Sigmoid colon (tissue), 6 donors: ENCODE measurements at regions not wholly inside any gene's neighbourhood (a gene's known extent, or its start where the extent isn't known, plus 50 kb on each side); places are given as distances from the start of the nearest gene placed in this dataset.
"Not testable (repeated sequence)": the region's sequence is repeated elsewhere in the genome, so short reads cannot be mapped to it uniquely, and the experiment has no call there.

Source experiments
- DNase-seq: peaks from one replicate; pipeline ENCODE4 v3.0.0-alpha.2; 2019
- H3K27ac ChIP-seq, 4 donors: fragments of 200-600 bp; sonication (generic); one replicate each; pipeline ENCODE4 v1.5.1; 2016 to 2019; ENCODE audit warnings: mild to moderate bottlenecking in 1 of 4
- H3K27me3 ChIP-seq, 3 donors: fragments of 200-600 bp; sonication (generic); one replicate each; pipeline ENCODE4 v1.5.1; 2019; ENCODE audit warnings: mild to moderate bottlenecking in 1 of 3
- H3K36me3 ChIP-seq, 4 donors: fragments of 200-600 bp; sonication (generic); one replicate each; pipeline ENCODE4 v1.5.1; 2016 to 2019
- H3K4me1 ChIP-seq, 4 donors: fragments of 200-600 bp; sonication (generic); one replicate each; pipeline ENCODE4 v1.5.1; 2017 to 2019
- H3K4me3 ChIP-seq, 4 donors: fragments of 200-600 bp; sonication (generic); one replicate each; pipeline ENCODE4 v1.5.1; 2017 to 2019; ENCODE audit warnings: mild to moderate bottlenecking in 2 of 4, moderate library complexity in 1 of 4
- H3K9me3 ChIP-seq, 4 donors: fragments of 200-600 bp in 3 of 4; sonication (generic) in 3 of 4; one replicate each; pipeline versions ENCODE4 v1.5.1 to v1.6.1; 2013 to 2019
- WGBS, 2 donors: extraction: QIAGEN DNeasy Blood & Tissue Kit; methylation state at CpG; one replicate each; pipeline ENCODE4 v1.1.7; 2013; 5-methylcytosine and 5-hydroxymethylcytosine counted together
- intact Hi-C: fragments of 100-400 bp; cut with DNase I; formaldehyde crosslinking; loops from one replicate; pipeline ENCODE4 v1.15.1; 2023
- donor health status: healthy with polysubstance abuse.
- donor health status: healthy.

DNA sequence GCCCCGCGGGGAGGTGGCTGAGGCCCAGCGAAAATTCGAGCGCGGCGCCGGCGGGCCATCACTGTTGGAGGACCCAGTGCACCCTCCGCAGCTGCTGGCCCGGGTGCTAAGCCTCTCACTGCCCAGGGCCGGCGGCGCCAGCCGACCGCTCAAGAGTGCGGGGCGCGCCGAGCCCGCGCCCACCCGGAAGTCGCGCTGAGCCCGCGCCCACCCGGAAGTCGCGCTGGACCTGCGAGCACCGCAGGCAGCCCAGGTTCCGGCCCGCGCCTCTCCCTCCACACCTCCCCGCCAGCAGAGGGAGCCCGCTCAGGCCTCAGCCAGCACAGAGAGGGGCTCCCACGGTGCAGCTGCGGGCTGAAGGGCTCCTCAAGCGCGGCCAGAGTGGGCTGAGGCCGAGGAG is 165.5 kb upstream of the BDP1 start:
- DNase-seq, H3K36me3 ChIP-seq, intact Hi-C loops, H3K9me3 ChIP-seq, H3K27me3 ChIP-seq, H3K4me1 ChIP-seq: not testable (repeated sequence)
- Histone ChIP-seq H3K27ac (peak overlapping the region in 3 of 4 donors; percentile 62 to 75 (median 68)), H3K4me3 (peak overlapping the region; percentile 34 to 42 (median 35))
- 0% methylated on average over 21 of the region's 42 CpGs for WGBS, 2 donors

DNA sequence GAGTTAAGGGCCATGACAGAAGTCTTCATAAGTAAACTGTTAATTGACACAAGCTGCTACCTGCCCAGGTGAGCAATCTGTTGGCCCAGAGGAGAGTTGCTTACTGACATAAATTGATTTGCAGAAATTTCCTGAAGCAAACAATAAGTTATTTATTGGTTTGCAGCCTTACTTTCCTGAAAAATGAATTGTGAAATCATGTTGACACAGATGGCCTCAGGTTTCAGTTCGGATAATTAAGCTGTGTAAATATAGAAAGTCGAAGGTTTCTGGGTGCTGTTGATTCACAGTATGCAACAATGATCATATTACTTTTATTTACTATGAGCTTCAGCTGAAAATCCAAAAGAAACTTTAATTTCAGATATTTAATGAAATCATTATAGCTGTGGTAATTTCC is 164.5 kb upstream of the BDP1 start:
- DNase-seq, H3K4me1 ChIP-seq, H3K27me3 ChIP-seq, intact Hi-C loops, H3K36me3 ChIP-seq, H3K27ac ChIP-seq, H3K4me3 ChIP-seq, H3K9me3 ChIP-seq: not testable (repeated sequence)
- 17 to 75% methylated on average over 1 to 2 of the region's 2 CpGs for WGBS, 2 donors
